HCEC 1CT (cell line): ENCODE measurements at regions not wholly inside any gene's neighbourhood (a gene's known extent, or its start where the extent isn't known, plus 50 kb on each side); places are given as distances from the start of the nearest gene placed in this dataset.

Experiments used
- DNase-seq: peaks from one replicate; pipeline ENCODE4 v3.0.0-alpha.2; 2017

DNA sequence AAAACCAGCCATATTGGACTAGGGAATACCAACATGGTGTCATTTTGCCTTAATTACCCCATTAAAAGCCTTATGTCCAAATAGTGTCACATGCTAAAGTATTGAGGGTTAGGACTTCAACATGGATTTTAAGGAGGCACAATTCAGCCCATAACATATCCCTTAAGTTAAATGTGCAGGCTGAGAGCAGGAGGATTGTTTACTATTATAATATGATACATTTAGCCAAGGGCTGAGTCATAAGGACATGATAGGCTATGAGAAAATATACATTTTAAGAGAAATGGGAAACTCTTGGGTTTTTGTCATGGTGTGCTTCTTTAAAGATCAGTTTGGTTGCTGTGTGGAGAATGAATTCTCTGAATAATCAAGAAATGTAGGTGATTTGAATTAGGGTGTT lies 136.8 kb downstream of the RDH14 start:
- DNase-seq, result peak; percentile 26

DNA sequence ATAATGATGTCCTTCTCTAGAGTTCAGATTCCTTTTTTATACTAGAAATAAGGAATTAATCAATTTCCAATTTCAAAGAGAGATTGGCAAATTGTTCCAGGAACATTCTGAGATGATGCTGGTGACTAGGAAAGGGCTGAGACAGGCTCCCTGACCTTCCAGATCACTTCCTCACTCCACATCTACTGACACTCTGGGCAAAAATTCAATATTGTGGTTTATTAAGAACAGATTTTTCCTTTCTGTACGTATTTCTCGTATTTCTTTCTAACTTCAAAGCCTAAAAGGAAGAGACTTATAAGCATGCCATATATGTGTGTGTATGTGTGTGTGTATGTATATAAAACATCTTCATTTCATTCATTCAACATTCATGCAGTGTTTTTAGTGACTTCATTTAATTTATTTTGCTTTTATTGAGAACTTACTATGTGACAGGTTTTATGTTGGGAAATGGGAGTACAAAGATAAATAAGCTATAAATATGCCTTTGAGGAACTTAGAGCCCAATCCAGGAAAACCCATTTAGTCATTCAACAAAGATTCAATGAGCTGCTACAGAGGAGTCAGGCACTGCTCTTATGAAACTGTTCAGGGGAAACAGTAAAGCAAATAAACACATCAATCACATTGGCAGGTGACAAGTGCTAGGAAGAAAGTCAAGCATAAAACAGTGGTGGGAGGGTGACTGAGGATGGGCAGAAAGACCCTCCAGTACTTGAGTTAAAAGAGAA lies 137.9 kb downstream of the RDH14 start:
- DNase-seq, result peak; percentile 22

GRCh38 chr2:18413676-18414396 lies 146.6 kb downstream of the RDH14 start:
- DNase-seq, result peak; percentile 87

GRCh38 chr2:18412980-18413675 lies 147.3 kb downstream of the RDH14 start:
- DNase-seq, result peak; percentile 79

DNA sequence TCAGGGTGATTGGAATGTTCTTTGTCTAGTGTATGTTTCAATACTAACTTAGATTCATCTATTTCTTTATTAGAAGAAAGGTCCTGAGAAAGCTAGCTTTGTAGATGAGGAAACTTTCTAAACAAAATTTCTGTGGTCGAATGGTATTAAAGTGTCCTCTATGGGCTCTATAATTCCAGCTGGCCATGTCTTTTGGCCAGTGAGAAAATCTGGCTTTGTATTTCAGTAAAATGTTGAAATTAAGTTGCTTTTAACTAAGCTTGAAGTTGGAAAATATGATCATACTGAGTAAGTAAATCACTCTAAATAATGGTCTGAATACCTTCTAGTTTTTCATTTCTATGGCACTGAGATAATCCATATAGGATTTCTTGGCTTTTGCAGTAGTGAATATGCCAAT lies 148.8 kb downstream of the RDH14 start:
- no peak for DNase-seq

DNA sequence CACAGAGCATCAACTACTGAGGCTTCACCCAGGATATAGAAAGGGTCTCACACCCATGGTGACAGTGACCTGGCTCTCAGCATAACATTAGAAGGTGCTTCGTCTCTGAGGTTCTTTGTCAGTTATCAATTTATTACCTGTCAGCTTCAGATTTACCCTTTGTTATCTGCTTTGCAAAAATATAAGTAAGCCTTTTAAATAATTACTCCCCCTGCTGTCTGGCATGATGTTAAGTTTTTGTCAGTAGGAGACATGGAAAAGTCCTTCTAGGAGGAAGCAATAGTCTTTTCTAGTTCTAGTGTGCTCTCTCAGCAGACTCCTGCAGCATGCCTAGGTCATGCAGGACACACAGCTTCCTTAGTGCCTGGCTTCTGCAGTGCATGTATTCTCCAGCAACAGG lies 149.9 kb downstream of the RDH14 start:
- DNase-seq, result no peak

DNA sequence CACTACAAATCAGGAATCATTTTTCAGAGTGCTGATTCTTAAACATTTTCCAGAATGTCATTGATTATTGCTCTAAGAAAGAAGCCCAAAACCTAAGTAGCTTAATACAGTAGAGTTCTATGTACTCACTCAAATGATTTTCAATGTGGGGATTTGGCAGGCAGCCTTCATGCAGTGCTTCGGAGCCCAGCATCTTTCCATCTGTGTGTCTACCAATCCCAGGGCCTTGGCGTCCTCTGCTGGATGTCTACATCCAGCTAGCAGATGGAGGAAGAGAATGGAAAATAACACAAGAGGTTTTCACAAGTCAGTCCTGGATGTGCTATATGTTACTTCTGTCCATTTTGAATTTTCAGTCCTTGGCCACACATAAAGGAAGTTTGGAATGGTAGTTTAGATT lies 151.8 kb downstream of the RDH14 start:
- DNase-seq, result no peak

- DNase-seq, result no peak
Observed at GRCh38 chr2:18406219-18406618, 154.2 kb downstream of the RDH14 start.

- no peak for DNase-seq
Observed at GRCh38 chr2:18404708-18405107, 155.7 kb downstream of the RDH14 start.

DNA sequence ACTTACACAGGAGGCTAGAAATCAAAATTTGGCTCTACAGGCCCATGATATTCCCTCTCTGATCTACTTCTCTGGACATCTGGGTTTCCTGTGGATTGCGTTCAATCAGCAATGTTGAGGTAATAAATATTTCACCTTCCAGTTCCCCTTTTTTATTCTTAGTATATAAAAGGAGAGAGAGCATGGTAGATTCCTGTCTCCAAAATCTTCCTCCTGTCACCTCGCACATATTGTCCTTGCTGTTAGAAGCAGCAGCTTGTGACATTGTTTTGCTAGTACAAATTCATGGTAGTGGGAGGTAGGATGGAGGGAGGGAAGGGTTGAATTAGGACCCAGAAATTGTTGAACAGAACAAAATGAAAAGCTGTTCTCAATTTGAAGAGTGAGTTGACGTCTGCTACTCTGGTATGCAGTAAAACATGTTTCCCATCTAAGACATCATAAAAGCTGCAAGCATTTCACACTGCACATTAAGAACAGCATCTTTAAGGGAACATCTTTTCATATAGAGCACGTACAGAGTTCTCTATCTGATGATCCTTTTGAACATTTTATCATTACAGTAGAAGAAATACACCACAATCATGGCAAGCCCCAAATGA lies 156.4 kb downstream of the RDH14 start:
- no peak for DNase-seq

GRCh38 chr2:18402831-18403230 lies 157.6 kb downstream of the RDH14 start:
- no peak for DNase-seq

DNA sequence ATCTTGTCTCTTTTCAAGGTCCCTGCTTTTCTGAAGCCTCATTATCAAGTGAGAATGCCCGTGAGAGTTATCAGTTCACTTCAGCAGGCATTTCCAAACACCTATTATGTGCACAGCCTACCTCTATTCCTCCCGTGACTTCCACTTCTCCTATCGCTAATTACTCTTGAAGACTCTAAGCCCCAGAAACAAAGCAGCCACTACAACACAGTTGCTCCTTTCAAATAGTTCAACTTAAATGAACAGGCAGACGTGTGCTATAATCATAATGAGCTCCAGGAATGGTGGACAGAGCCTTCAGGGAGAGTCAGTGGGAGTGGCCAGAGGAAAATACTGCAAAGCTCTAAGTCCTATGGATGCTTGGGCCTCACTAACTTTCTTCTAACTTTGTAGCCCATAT lies 159.0 kb downstream of the RDH14 start:
- no peak for DNase-seq

- no peak for DNase-seq
Observed at GRCh38 chr2:18399601-18400000, 160.9 kb downstream of the RDH14 start.

DNA sequence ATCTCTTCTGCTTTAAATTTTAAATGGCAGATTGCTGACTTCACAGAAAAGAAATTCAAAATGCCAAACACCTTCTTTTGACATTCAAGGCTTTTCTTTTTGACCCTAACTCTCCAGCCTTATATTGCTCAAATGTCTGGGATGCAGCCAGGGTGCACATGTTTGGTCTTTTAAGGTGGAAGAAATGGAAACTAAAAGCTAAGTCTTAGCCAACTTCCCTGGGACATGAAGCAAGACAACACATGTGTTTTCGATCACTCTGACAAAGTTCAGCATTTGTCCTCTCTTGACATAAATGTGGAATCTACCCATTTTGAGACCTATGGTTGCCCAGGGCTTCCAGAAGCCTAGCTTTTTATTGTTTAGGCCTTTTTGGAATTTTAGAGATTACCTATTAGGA lies 161.6 kb downstream of the RDH14 start:
- peak; percentile 9 for DNase-seq

DNA sequence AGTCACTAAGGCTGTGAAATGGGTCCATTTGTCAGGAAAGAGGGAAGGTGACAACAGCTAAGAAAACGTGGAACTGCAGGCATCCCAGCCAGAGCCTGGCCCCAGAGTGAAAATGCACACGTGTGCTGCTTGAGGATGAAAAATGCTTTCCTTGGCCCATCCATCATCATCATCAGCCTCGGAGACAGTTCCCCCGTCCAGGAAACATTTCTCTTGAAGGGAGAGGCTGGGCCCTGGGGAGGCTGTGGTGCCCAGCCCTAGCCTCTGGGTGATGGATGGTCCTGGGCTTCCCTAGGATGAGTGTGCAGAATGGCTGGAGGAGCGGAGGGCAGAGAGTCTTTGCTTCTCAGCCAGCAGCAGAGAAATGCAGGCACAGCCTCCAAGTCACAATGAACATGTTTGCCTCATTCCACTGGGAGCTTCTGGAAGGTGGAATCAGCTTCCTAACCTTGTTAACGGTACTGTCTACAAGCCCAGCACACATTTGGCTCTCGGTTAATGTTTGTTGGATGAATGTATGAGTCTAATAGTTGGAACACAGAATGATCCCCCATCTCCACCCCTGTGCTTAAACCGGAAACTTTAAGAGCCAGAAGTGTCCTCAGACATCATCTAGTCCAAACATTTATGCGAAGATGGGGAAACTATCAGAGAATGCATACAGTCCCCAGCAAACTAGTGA lies 164.0 kb downstream of the RDH14 start:
- no peak for DNase-seq

DNA sequence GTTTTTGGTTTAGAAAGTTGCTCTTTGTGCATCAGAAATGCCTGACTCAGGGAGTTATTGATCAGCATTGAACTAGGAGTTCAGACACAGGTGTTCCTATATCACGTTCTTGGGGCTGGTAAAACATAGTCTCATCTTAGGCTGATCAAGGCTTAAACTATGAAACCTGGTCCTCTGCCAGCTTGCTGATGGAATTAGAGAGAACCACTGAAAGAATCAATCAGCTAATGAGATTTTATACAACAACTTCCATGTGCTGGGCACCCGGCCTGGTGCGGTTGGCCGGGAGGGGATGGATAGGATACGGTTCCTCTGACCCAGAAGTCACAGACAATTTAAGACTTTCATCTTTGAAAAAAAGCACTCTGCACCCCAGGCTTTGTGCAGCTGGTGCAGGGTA lies 164.9 kb downstream of the RDH14 start:
- no peak for DNase-seq

DNA sequence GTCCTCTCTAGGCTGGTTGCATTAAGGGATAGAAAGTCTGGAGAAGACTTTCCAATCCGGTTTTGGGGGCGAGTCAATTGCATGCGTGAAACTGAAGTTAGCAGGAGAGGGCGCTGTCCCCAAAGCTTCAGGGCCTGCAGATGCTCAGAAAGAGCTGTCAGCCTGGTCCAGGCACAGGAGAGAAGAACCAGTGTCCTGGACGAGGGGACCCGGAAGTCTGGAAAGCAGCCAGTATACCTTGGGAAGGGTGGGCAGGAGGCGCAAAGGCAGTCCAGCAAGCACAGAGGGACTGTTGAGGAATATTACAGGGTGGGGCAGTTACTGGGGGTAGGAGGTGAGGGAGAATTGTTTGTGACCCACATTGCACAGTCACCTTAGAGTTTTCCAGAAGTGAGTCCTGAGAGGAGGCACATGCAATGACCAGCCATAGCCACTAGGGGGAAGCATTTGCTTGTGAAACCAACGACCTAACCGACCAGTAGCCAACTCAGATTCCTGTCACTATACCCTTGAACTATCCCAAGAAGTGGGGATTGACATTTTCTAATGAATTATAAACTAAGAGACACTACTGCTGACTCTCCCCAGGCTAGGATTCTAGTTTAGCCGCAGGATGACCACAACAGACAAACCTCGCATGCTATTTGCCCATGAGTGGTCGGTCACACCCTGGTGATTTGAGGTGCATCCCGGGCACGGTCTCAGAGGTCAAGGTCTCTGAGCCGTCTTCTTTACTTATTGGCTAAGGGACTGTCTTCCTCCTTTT lies 172.8 kb downstream of the RDH14 start:
- DNase-seq, result peak; percentile 71

DNA sequence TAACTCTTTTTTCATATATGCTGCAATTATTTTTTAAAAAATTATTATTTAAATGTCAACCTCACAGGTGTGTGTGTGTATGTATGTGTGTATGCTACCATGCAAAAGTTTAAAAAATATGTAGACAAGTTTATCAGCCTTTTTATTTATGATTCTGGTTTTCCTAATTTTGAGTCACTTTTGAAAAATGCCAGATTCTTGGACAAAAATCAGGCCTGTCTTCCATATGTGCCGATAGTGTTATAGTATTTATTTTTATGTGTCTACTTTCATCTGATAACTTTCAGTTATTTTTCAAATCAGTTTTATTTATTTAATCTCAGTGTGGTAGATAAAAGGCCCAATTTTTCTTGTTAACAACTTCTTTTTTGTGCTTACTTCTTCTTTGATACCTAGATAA lies 176.2 kb downstream of the RDH14 start:
- DNase-seq, result peak; percentile 7

DNA sequence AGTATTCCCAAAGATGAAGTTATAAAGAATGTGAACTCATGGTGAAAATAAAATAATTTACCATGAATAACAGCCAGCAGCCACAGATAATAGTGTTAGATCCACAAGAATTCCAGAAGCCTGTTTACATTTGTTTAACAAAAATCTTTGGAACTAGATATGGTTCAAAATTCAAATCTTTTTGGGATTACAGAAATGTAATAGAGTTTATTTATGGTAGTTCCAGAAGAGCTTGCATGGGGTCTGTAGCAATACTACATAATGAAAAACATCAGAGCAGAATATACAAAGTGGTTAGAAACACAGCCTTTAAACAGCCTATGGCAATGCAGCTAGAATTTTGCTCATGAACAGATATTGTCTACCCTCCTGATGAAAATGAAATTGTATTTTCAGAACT lies 179.1 kb downstream of the RDH14 start:
- no peak for DNase-seq

- no peak for DNase-seq
Observed at GRCh38 chr2:18380321-18380720, 180.1 kb downstream of the RDH14 start.

DNA sequence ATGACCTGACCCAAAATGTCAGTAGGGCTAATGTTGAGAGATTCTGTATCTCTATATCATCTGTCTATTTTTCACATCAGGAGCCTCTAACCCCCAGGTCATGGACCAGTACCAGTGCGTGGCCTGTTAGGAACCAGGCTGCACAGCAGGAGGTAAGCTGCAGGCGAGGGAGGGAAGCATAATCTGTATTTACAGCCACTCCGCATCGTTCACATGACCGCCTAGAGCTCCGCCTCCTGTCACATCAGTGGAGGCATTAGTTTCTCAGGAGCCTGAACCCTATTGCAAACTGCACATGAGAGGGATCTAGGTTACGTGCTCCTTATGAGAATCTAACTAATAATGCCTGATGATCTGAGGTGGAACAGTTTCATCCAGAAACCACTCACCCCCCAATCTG lies 180.6 kb downstream of the RDH14 start:
- DNase-seq, result no peak

DNA sequence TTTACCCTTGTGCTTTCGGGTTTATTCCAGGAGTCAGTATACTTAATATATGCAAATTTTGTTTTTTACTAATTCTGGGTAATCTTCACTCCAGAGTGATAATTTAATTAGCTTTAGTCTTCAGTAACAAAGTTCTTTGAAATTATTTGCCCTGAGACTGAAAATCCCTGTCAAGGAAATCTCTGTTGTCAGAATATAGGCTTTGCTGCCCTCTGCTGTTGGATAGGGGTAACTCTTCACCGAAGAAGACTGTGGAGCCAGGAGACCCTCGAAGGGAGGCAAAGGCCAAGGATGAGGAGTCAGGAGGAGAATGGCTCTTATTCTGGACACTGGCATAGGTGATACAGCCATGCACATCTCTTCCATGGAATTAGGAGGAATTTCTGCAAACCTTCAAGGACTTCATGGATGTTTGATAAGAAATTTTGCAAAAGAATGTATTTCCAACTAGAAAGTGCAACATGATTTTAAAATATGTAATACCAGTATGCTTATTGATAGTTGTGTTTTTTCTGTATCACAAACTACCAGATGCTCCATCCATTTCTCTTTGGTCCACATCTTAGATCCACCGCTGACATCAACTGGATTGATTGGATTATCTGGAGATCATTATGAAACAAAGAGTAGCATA lies 182.3 kb downstream of the RDH14 start:
- DNase-seq, result peak; percentile 20
